GM21447 (cell line): ENCODE measurements at regions not wholly inside any gene's neighbourhood (a gene's known extent, or its start where the extent isn't known, plus 50 kb on each side); places are given as distances from the start of the nearest gene placed in this dataset.
"Not testable (repeated sequence)": the region's sequence is repeated elsewhere in the genome, so short reads cannot be mapped to it uniquely, and the experiment has no call there.

Experiments
- ATAC-seq: cut with Tn5 transposase; IDR thresholded peaks from one replicate; pipeline ENCODE4 v1.9.1; 2021; ENCODE audit not compliant: unreplicated experiment

- no peak for ATAC-seq
Measured at GRCh38 chr10:3255075-3255474, 82.5 kb upstream of the PITRM1 start.

- ATAC-seq: not testable (repeated sequence)
Measured at GRCh38 chr10:3253974-3254373, 81.4 kb upstream of the PITRM1 start.

GRCh38 chr10:3251172-3251571 lies 78.6 kb upstream of the PITRM1 start:
- ATAC-seq: no peak

GRCh38 chr10:3249307-3249889 lies 76.8 kb upstream of the PITRM1 start:
- no peak for ATAC-seq

- ATAC-seq: no peak
Measured at GRCh38 chr10:3248526-3249306, 76.1 kb upstream of the PITRM1 start.

GRCh38 chr10:3245395-3245794 lies 72.8 kb upstream of the PITRM1 start:
- ATAC-seq: no peak

GRCh38 chr10:3241967-3242650 lies 69.5 kb upstream of the PITRM1 start:
- no peak for ATAC-seq

GRCh38 chr10:3241274-3241921 lies 68.8 kb upstream of the PITRM1 start:
- no peak for ATAC-seq

GRCh38 chr10:3239920-3240894 lies 67.6 kb upstream of the PITRM1 start:
- ATAC-seq: no peak

GRCh38 chr10:3239066-3239919 lies 66.7 kb upstream of the PITRM1 start:
- ATAC-seq: peak; percentile 51

- no peak for ATAC-seq
Measured at GRCh38 chr10:3238115-3238871, 65.7 kb upstream of the PITRM1 start.

- no peak for ATAC-seq
Measured at GRCh38 chr10:3237530-3237929, 64.9 kb upstream of the PITRM1 start.

- ATAC-seq: no peak
Measured at GRCh38 chr10:3236644-3237404, 64.2 kb upstream of the PITRM1 start.

GRCh38 chr10:3235996-3236510 lies 63.5 kb upstream of the PITRM1 start:
- ATAC-seq: no peak

- no peak for ATAC-seq
Measured at GRCh38 chr10:3235395-3235794, 62.8 kb upstream of the PITRM1 start.

GRCh38 chr10:3233486-3233990 lies 61.0 kb upstream of the PITRM1 start:
- no peak for ATAC-seq

- no peak for ATAC-seq
Measured at GRCh38 chr10:3231951-3232730, 59.6 kb upstream of the PITRM1 start.
